Prostate gland (tissue), 2 donors: ENCODE measurements at regions not wholly inside any gene's neighbourhood (a gene's known extent, or its start where the extent isn't known, plus 50 kb on each side); places are given as distances from the start of the nearest gene placed in this dataset.

Source experiments
- DNase-seq: peaks from one replicate; pipeline ENCODE4 v3.0.0-alpha.2; 2019; ENCODE audit warnings: low spot score
- H3K27ac ChIP-seq, 2 donors: fragments of 200-600 bp; sonication (generic); 2 replicates each; pipeline ENCODE4 v1.5.1; 2017 to 2019
- H3K27me3 ChIP-seq: fragments of 200-600 bp; sonication (generic); replicated peaks from 2 replicates; pipeline ENCODE4 v1.5.1; 2019; ENCODE audit not compliant: insufficient read depth
- H3K36me3 ChIP-seq, 2 donors: fragments of 200-600 bp; sonication (generic); 1 replicate in 1 of 2; 2 replicates in 1 of 2; pipeline versions ENCODE4 v1.5.1 to v1.8.1; 2017 to 2019
- H3K4me1 ChIP-seq: fragments of 200-600 bp; sonication (generic); replicated peaks from 2 replicates; pipeline ENCODE4 v1.5.1; 2019
- H3K4me3 ChIP-seq, 2 donors: fragments of 200-600 bp; sonication (generic); 2 replicates each; pipeline ENCODE4 v1.5.1; 2017 to 2019
- H3K9me3 ChIP-seq: fragments of 200-600 bp; sonication (generic); 2 replicates; pipeline ENCODE4 v1.5.1; 2017
- POLR2A ChIP-seq: fragments of 450-650 bp; IDR thresholded peaks from one replicate; pipeline ENCODE4 v1.6.1; 2016; ENCODE audit warnings: antibody characterized with exemption, mild to moderate bottlenecking
- POLR2AphosphoS5 ChIP-seq: sonication (generic); formaldehyde crosslinking; IDR thresholded peaks from one replicate; pipeline ENCODE4 v1.6.1; 2017; ENCODE audit warnings: antibody characterized with exemption
- WGBS: methylation state at CpG from one replicate; pipeline ENCODE4 v1.1.5; 2018; 5-methylcytosine and 5-hydroxymethylcytosine counted together
- intact Hi-C: fragments of 100-400 bp; cut with DNase I; formaldehyde crosslinking; loops from one replicate; pipeline ENCODE4 v1.14.2; 2022
- small RNA-seq, 2 donors: library from RNA; depleted of rRNA; stranded (forward); fragments of <200 nt; gene quantifications; one replicate each; pipeline ENCODE3, GENCODE V24; 2016
- TF ChIP-seq, protein P1 (sequence below), 4 experiments: fragments of 200-600 bp in 2 of 4; fragments of 450-650 bp in 2 of 4; sonication (generic) in 2 of 4; IDR thresholded peaks; 1 replicate in 3 of 4; 2 replicates in 1 of 4; pipeline ENCODE4 v1.5.1; 2016 to 2019; ENCODE audit warnings: antibody characterized with exemption in 4 of 4, mild to moderate bottlenecking in 2 of 4, moderate library complexity in 2 of 4

DNA sequence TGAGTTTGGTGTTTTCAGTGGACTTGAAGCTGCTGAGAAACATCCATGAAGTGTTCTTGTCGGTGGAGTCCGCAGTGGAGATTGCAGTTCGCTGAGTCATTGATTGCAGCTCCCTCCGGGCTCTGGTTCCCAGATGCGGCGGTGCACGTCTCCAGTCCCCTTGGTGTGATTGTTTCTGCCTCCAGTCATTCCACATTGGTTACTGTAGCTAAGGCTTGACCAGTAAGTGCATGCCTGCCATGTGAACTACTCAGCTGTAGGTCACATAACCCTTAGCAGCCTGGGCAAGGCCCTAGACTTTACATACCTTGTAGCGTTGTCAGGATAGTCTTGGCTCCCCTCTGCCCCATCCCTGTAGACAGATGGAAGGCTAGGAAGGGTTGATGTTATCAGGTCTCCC is 53.8 kb upstream of the CLCN4 start:
- 90% methylated on average over 8 of the region's 8 CpGs for WGBS

DNA sequence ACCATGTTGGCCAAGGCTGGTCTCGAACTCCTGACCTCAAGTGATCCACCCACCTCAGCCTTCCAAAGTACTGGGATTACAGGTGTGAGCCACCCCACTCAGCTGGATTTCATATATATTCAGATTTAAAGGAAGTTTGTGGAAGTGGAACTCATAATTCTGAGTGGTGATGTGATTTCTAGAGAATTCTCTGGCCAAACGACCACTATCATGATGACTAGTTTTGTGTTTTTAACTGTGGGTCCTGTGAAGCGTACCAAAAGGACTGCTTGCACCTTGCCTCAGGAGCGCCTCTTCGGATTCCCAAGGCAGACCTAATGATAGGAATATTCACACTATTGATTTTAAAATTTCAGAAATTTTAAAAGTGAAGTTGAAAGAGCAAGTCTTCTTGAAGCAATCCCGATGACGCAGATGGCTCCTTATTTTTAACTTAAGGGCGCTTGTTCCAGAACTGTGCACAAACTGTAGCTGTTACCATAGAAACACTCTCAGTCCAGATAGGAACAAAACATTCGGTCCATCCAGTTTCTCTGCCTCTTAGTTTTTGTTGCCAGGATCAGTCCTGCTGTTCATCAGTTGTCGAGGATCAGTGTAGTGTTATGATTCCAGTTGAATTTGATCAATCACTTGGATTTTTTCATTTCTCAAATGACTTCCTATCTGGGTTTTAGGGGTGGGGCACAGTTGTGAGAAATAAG is 51.7 kb upstream of the CLCN4 start:
- H3K4me1 ChIP-seq: no peaks in the 10 kb centered on the region
- H3K9me3 ChIP-seq: no peaks in the 10 kb centered on the region
- no peaks in the 10 kb centered on the region for H3K27me3 ChIP-seq
- no peak overlapping the region for H3K4me3 ChIP-seq
- TF ChIP-seq POLR2A (no peak), POLR2AphosphoS5 (no peak)
- TF ChIP-seq, protein P1, sequence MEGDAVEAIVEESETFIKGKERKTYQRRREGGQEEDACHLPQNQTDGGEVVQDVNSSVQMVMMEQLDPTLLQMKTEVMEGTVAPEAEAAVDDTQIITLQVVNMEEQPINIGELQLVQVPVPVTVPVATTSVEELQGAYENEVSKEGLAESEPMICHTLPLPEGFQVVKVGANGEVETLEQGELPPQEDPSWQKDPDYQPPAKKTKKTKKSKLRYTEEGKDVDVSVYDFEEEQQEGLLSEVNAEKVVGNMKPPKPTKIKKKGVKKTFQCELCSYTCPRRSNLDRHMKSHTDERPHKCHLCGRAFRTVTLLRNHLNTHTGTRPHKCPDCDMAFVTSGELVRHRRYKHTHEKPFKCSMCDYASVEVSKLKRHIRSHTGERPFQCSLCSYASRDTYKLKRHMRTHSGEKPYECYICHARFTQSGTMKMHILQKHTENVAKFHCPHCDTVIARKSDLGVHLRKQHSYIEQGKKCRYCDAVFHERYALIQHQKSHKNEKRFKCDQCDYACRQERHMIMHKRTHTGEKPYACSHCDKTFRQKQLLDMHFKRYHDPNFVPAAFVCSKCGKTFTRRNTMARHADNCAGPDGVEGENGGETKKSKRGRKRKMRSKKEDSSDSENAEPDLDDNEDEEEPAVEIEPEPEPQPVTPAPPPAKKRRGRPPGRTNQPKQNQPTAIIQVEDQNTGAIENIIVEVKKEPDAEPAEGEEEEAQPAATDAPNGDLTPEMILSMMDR (IDR thresholded peaks at IDR 0.05): no peak
- DNase-seq: no peak
- H3K36me3 ChIP-seq: no peaks in the 10 kb centered on the region
- WGBS: 81% methylated on average over 10 of the region's 10 CpGs
- intact Hi-C loops: loop anchor here (5.0 kb wide), 1 partner anchor 88 kb away; no protein-coding TSS in a partner anchor
- H3K27ac ChIP-seq: no peak overlapping the region

More for the DNA sequence above, 53.8 kb upstream of the CLCN4 start:
- no peaks in the 10 kb centered on the region for H3K4me1 ChIP-seq
- no peak for TF ChIP-seq POLR2A
- no peaks in the 10 kb centered on the region for H3K27me3 ChIP-seq
- no peaks in the 10 kb centered on the region for H3K36me3 ChIP-seq
- no peak for DNase-seq
- no peak overlapping the region for H3K4me3 ChIP-seq
- intact Hi-C loops: no loop called here
- no peak overlapping the region for H3K27ac ChIP-seq
- no peaks in the 10 kb centered on the region for H3K9me3 ChIP-seq

DNA sequence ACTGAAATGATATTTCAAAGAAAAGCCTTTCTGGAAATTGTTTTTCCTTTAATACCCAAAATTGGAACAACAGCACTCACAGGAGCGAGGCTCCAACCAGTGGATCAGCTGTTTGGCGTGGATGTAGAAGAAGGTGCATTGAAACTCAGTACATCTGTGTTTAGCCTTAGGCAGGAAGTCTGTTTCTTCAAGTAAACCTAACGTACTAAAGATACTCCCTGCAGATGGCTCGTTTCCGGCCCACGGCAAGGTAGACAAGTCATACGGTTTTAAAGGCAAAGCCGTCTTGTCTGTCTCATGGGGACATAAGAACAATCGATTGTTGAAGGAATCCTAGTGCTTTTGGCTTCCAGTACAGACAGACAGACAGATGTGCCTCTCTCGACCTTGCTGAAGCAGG is 50.0 kb upstream of the CLCN4 start:
- Histone ChIP-seq H3K27ac (no peak overlapping the region), H3K36me3 (no peaks in the 10 kb centered on the region), H3K9me3 (no peaks in the 10 kb centered on the region), H3K4me3 (no peak overlapping the region), H3K27me3 (no peaks in the 10 kb centered on the region), H3K4me1 (no peaks in the 10 kb centered on the region)
- TF ChIP-seq, protein P1 (IDR thresholded peaks at IDR 0.05): no peak
- TF ChIP-seq POLR2A (no peak), POLR2AphosphoS5 (no peak)
- intact Hi-C loops: loop anchor here (5.0 kb wide), 1 partner anchor 90 kb away; no protein-coding TSS in a partner anchor
- no peak for DNase-seq
- 33% methylated on average over 10 of the region's 10 CpGs for WGBS

Small RNAs in the stretch of these regions (small RNA-seq; reads per million reads assigned to genes)
- 0 reads per million in 2 donors for gene RF00019
